Caco-2 (cell line): ENCODE measurements at regions not wholly inside any gene's neighbourhood (a gene's known extent, or its start where the extent isn't known, plus 50 kb on each side); places are given as distances from the start of the nearest gene placed in this dataset.

Source experiments
- BruUV-seq: library from RNA; stranded (reverse); fragments of 400-500 nt; replicated peaks from 2 replicates; lab custom pipeline; 2021; lab: Mats Ljungman, UMichigan
- CTCF ChIA-PET: fragments of 300-600 bp; sonication (Branson Sonifier 250); formaldehyde crosslinking; loops from one replicate; lab custom pipeline; 2022; ENCODE audit warnings: antibody characterized with exemption; lab: Charles Lee
- POLR2A ChIA-PET: fragments of 300-600 bp; sonication (Branson Sonifier 250); formaldehyde crosslinking; loops from one replicate; lab custom pipeline; 2022; ENCODE audit warnings: antibody characterized with exemption; lab: Charles Lee
- DNase-seq, 2 experiments: peaks; one replicate each; pipeline versions ENCODE4 v3.0.0 to v3.0.0-alpha.2; 2020 to 2022
- H3K27me3 ChIP-seq: replicated peaks from 2 replicates; pipeline ENCODE4 v1.6.0; 2011; ENCODE audit warnings: low read length; ENCODE audit not compliant: control insufficient read depth, insufficient read depth
- H3K36me3 ChIP-seq: 2 replicates; pipeline ENCODE4 v1.5.1; 2011; ENCODE audit warnings: low read length; ENCODE audit not compliant: control insufficient read depth, insufficient read depth
- H3K4me1 ChIP-seq: fragments of 250-450 bp; sonication (Bioruptor Pico); 2 replicates; pipeline ENCODE4 v1.5.1; 2020; ENCODE audit warnings: mild to moderate bottlenecking
- H3K4me3 ChIP-seq: 2 replicates; pipeline ENCODE4 v1.5.1; 2011; ENCODE audit warnings: low read depth, mild to moderate bottlenecking, control low read depth, low read length
- H3K9me3 ChIP-seq: fragments of 250-450 bp; sonication (Bioruptor Pico); 2 replicates; pipeline ENCODE4 v1.5.1; 2020; ENCODE audit warnings: mild to moderate bottlenecking, moderate library complexity
- H3K27ac Mint-ChIP-seq: one replicate; pipeline ENCODE4 v1.8.0; 2022; ENCODE audit warnings: mixed read lengths; ENCODE audit not compliant: unreplicated experiment
- H3K27me3 Mint-ChIP-seq: one replicate; pipeline ENCODE4 v1.8.0; 2022; ENCODE audit warnings: mixed read lengths; ENCODE audit not compliant: insufficient read depth, unreplicated experiment
- H3K36me3 Mint-ChIP-seq: one replicate; pipeline ENCODE4 v1.8.0; 2022; ENCODE audit warnings: mild to moderate bottlenecking, mixed read lengths; ENCODE audit not compliant: insufficient read depth, unreplicated experiment
- H3K4me1 Mint-ChIP-seq: one replicate; pipeline ENCODE4 v1.8.0; 2022; ENCODE audit warnings: low read depth, mixed read lengths; ENCODE audit not compliant: unreplicated experiment
- H3K4me3 Mint-ChIP-seq: one replicate; pipeline ENCODE4 v1.8.0; 2022; ENCODE audit warnings: mild to moderate bottlenecking, moderate library complexity, mixed read lengths; ENCODE audit not compliant: unreplicated experiment
- H3K9me3 Mint-ChIP-seq: one replicate; pipeline ENCODE4 v1.8.0; 2022; ENCODE audit warnings: mixed read lengths; ENCODE audit not compliant: unreplicated experiment
- intact Hi-C: fragments of 100-400 bp; cut with micrococcal nuclease; formaldehyde crosslinking; loops from one replicate; pipeline ENCODE4 v1.10.0; 2022; ENCODE audit not compliant: unreplicated experiment
- TF ChIP-seq, protein P1 (sequence below), 2 experiments: fragments of 200-600 bp in 1 of 2; IDR thresholded peaks; 1 replicate in 1 of 2; 2 replicates in 1 of 2; pipeline versions ENCODE4 v1.5.1 to v1.8.0; 2011 to 2022; ENCODE audit warnings: antibody characterized with exemption in 1 of 2, control low read depth in 1 of 2, inconsistent platforms in 1 of 2, low read depth in 1 of 2, low read length in 1 of 2, mild to moderate bottlenecking in 1 of 2, moderate library complexity in 1 of 2; ENCODE audit not compliant: insufficient read depth in 1 of 2, severe bottlenecking in 1 of 2, unreplicated experiment in 1 of 2

DNA sequence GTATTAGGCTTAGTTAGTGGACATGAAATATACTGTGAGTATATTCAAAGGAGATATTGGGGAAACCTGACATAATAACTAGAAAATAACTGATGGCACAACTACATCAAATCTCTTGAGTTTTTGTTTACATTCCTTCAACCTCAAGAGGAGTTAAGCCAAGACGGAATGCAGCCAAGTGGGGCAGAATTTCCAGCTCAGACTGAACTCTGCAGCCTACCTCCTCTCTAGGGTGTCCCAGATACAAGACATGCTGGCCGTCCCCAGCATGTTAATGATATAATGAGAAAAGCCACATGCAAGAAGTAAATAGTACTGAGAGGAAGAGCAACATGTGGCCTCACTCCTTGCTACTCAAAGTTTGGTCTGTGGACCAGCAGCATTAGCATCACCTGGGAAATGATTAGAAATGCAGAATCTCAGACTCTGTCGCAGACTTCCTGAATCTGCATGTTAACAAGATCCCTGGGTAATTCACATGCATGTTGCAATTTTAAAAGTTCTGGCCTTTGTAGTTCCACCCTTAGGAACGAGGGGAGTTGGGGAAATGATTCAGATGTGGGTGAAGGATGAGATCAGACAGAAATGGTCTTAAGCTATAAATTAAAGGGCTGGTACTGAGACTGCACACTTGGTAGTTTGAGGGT, 118.4 kb upstream of the CACUL1 start:
- intact Hi-C loops = no loop called here
- no peak overlapping the region for H3K27ac Mint-ChIP-seq
- H3K4me3 ChIP-seq = no peak overlapping the region
- H3K27me3 ChIP-seq = no peaks in the 10 kb centered on the region
- peaks cover 27% of the 10 kb centered on the region for H3K4me1 Mint-ChIP-seq
- no peaks in the 10 kb centered on the region for H3K36me3 ChIP-seq
- H3K4me1 ChIP-seq = peaks cover 24% of the 10 kb centered on the region
- TF ChIP-seq, protein P1, sequence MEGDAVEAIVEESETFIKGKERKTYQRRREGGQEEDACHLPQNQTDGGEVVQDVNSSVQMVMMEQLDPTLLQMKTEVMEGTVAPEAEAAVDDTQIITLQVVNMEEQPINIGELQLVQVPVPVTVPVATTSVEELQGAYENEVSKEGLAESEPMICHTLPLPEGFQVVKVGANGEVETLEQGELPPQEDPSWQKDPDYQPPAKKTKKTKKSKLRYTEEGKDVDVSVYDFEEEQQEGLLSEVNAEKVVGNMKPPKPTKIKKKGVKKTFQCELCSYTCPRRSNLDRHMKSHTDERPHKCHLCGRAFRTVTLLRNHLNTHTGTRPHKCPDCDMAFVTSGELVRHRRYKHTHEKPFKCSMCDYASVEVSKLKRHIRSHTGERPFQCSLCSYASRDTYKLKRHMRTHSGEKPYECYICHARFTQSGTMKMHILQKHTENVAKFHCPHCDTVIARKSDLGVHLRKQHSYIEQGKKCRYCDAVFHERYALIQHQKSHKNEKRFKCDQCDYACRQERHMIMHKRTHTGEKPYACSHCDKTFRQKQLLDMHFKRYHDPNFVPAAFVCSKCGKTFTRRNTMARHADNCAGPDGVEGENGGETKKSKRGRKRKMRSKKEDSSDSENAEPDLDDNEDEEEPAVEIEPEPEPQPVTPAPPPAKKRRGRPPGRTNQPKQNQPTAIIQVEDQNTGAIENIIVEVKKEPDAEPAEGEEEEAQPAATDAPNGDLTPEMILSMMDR (IDR thresholded peaks at IDR 0.05; ENCODE audit: insufficient read depth in 1 of 2, low read depth in 1 of 2, low read length in 1 of 2, severe bottlenecking in 1 of 2, unreplicated experiment in 1 of 2) = no peak
- ChIA-PET CTCF (no interaction called here), POLR2A (no interaction called here)
- H3K9me3 Mint-ChIP-seq = peaks cover 19% of the 10 kb centered on the region
- H3K36me3 Mint-ChIP-seq = no peaks in the 10 kb centered on the region
- H3K27me3 Mint-ChIP-seq = no peaks in the 10 kb centered on the region
- H3K4me3 Mint-ChIP-seq = no peak overlapping the region
- DNase-seq = no peak
- no TSS peak for BruUV-seq
- H3K9me3 ChIP-seq = no peaks in the 10 kb centered on the region

DNA sequence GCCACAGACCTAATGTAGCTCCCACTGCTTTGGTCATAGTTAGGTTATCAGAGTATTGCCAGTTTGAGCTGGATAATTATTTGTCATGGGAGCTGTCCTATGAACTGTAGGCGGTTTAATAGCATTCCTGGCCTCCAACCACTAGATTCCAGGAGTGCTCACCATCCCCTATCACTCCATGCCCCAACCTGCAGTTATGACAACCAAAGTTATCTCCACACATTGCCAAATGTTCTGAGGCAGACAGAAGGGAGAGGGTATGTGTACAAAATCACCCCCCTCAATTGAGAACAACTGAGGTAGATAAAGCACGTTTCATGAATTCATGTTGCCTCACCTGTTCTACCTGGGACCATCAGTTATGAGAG, 119.0 kb upstream of the CACUL1 start:
- intact Hi-C loops = no loop called here
- H3K9me3 Mint-ChIP-seq = peaks cover 19% of the 10 kb centered on the region
- H3K4me1 Mint-ChIP-seq = peaks cover 27% of the 10 kb centered on the region
- H3K27me3 Mint-ChIP-seq = no peaks in the 10 kb centered on the region
- TF ChIP-seq, protein P1 (IDR thresholded peaks at IDR 0.05; ENCODE audit: insufficient read depth in 1 of 2, low read depth in 1 of 2, low read length in 1 of 2, severe bottlenecking in 1 of 2, unreplicated experiment in 1 of 2) = no peak
- H3K4me1 ChIP-seq = peaks cover 24% of the 10 kb centered on the region
- H3K9me3 ChIP-seq = no peaks in the 10 kb centered on the region
- no peaks in the 10 kb centered on the region for H3K36me3 Mint-ChIP-seq
- no peak for DNase-seq
- no peak overlapping the region for H3K4me3 Mint-ChIP-seq
- BruUV-seq = no TSS peak
- H3K4me3 ChIP-seq = no peak overlapping the region
- H3K36me3 ChIP-seq = no peaks in the 10 kb centered on the region
- no peak overlapping the region for H3K27ac Mint-ChIP-seq
- H3K27me3 ChIP-seq = no peaks in the 10 kb centered on the region
- POLR2A ChIA-PET = no interaction called here
- CTCF ChIA-PET = no interaction called here

DNA sequence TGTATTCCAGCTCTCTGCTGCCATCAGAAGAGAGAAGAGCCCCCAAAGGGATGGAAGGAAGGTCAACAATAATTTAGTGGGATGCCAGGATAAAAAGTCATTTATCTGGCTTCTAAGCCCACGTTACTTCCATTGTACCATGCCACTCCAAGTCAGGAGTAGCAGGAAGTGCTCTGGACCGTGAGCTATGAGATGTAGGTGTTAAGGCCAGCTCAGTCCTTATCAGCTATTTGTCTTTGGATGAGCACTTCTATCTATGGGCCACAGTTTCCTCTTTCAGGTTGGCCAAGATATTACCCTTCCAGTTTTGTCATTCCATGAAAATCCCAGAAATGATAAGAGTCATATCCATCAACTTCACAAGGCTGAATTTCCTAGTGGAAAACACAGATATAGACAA, 119.4 kb upstream of the CACUL1 start:
- Mint-ChIP-seq H3K36me3 (no peaks in the 10 kb centered on the region), H3K4me1 (peaks cover 27% of the 10 kb centered on the region), H3K9me3 (peaks cover 19% of the 10 kb centered on the region), H3K4me3 (no peak overlapping the region), H3K27me3 (no peaks in the 10 kb centered on the region), H3K27ac (no peak overlapping the region)
- H3K4me3 ChIP-seq = no peak overlapping the region
- DNase-seq = no peak
- CTCF ChIA-PET = no interaction called here
- H3K9me3 ChIP-seq = no peaks in the 10 kb centered on the region
- no peaks in the 10 kb centered on the region for H3K36me3 ChIP-seq
- intact Hi-C loops = no loop called here
- BruUV-seq = no TSS peak
- POLR2A ChIA-PET = no interaction called here
- H3K4me1 ChIP-seq = peaks cover 24% of the 10 kb centered on the region
- H3K27me3 ChIP-seq = no peaks in the 10 kb centered on the region
- TF ChIP-seq, protein P1 (IDR thresholded peaks at IDR 0.05; ENCODE audit: insufficient read depth in 1 of 2, low read depth in 1 of 2, low read length in 1 of 2, severe bottlenecking in 1 of 2, unreplicated experiment in 1 of 2) = no peak
